ENCODE measurements at regions not wholly inside any gene's neighbourhood (a gene's known extent, or its start where the extent isn't known, plus 50 kb on each side); places are given as distances from the start of the nearest gene placed in this dataset.

DNA sequence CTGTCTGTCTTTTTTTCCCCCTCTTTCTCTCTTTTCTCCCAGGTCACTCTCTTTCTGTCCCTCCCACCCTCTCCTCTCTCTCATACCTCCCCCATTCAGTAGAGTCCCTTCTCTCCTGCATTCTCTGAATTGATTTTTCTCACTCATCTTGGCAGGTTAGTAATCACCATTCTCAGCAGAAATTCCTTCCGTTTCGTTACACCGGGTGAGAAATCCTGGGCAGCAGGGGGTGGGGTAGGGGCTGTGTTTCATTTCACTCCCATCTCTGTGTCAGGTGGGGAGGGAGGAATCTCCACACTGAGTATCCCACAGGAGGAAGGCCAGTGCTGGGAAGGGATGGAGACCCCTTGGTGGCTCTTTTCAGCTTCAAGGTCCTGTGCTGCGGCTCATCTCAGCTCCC is 253.5 kb downstream of the MIAT start:
- Histone ChIP-seq H3K9me3 (ENCODE audit: severe bottlenecking) (no peaks in the 10 kb centered on the region), H3K4me3 (ENCODE audit: low read depth, low read length) (no peak overlapping the region), H3K36me3 (no peaks in the 10 kb centered on the region), H3K27ac (no peak overlapping the region), H3K27me3 (ENCODE audit: insufficient read depth, low read depth, severe bottlenecking) (no peaks in the 10 kb centered on the region)
- TF ChIP-seq, protein P1, sequence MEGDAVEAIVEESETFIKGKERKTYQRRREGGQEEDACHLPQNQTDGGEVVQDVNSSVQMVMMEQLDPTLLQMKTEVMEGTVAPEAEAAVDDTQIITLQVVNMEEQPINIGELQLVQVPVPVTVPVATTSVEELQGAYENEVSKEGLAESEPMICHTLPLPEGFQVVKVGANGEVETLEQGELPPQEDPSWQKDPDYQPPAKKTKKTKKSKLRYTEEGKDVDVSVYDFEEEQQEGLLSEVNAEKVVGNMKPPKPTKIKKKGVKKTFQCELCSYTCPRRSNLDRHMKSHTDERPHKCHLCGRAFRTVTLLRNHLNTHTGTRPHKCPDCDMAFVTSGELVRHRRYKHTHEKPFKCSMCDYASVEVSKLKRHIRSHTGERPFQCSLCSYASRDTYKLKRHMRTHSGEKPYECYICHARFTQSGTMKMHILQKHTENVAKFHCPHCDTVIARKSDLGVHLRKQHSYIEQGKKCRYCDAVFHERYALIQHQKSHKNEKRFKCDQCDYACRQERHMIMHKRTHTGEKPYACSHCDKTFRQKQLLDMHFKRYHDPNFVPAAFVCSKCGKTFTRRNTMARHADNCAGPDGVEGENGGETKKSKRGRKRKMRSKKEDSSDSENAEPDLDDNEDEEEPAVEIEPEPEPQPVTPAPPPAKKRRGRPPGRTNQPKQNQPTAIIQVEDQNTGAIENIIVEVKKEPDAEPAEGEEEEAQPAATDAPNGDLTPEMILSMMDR (IDR thresholded peaks at IDR 0.05; ENCODE audit: low read depth, low read length): no peak
- no peak for DNase-seq

DNA sequence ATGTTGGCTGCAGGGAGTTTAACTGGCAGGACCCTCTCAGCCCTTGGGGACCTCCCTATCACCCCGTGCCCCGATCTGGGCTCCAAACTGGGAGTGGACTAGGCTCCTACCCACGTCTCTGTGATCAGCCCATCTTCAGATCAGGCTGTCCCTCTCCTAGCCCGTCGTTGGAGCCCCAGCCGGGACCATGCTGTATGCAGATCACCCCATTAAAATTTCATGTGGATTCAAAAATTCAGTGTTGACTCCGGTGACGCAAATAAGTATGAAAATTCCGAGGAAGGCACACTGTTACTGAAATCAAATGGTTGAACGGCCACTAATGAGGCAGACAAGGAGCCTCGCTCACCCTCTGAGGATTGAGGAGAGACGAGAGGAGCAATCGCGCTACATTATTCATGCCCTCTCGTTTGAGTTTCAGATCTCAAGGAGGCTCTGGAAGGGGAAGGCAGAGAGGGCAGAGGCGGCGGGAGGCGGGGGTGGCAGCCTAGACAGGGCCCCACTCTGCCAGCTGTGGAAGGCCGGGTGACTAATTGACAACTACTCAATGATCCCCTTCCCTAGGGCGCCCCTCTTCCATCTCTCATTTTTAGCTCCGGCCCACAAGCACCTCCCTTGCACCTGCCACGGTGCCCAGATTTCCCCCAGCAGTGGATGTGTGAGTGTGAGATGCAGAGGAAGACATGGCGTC is 255.4 kb downstream of the MIAT start:
- DNase-seq: no peak
- H3K36me3 ChIP-seq: no peaks in the 10 kb centered on the region
- no peaks in the 10 kb centered on the region for H3K9me3 ChIP-seq (ENCODE audit: severe bottlenecking)
- TF ChIP-seq, protein P1 (IDR thresholded peaks at IDR 0.05; ENCODE audit: low read depth, low read length): no peak
- no peak overlapping the region for H3K4me3 ChIP-seq (ENCODE audit: low read depth, low read length)
- no peak overlapping the region for H3K27ac ChIP-seq
- H3K27me3 ChIP-seq (ENCODE audit: insufficient read depth, low read depth, severe bottlenecking): no peaks in the 10 kb centered on the region

DNA sequence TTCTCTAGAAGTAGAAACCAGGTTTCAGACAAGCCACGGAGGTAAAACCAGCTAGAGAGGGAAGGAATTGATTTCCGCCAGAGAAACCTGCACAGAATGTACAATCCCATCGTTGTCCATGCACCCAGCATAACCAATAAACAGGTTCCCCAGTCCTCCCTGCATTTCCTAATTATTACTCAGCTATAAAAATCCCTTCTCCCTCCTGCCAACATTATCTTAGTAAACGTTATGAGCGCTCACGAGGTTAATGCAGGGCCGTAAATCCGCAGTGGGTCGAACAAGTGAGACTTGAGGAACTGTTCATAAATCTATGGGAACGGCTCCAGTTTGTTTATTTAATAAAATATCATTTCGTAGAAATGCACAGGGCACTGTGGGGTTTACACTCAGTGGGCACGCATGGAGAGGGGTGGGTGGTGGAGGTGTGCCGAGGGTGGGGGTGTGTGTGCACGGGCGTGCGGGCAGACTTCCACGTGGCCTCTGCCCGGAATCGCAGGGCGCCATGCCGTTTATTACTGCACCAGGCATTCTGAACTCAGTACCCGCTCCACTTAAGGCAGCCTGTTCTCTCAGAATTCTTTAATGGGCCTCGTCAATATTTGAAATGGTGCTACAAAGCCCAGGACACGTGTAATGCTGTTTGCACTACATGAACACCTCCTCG is 257.3 kb downstream of the MIAT start:
- Histone ChIP-seq H3K27me3 (ENCODE audit: insufficient read depth, low read depth, severe bottlenecking) (no peaks in the 10 kb centered on the region), H3K4me3 (ENCODE audit: low read depth, low read length) (no peak overlapping the region), H3K27ac (no peak overlapping the region), H3K9me3 (ENCODE audit: severe bottlenecking) (no peaks in the 10 kb centered on the region), H3K36me3 (no peaks in the 10 kb centered on the region)
- TF ChIP-seq, protein P1 (IDR thresholded peaks at IDR 0.05; ENCODE audit: low read depth, low read length): no peak
- no peak for DNase-seq

DNA sequence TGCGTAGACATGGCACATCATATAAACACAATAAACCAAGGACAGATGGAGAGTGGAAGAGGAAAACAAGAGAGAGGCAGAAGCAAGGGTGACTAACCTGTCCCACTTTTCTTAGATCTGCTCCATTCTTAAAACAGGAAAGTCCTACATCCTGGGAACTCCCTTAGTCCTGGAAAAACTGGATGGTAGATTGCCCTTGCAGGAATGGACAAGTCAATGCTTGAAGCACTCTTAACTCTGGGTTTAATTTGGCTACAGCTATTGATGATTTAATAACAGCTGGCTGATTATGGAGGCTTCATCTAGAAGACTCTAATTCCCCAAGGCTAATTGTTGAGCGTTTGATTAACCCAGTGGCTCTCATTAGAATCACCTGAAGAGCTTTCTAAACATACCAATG is 258.8 kb downstream of the MIAT start:
- no peaks in the 10 kb centered on the region for H3K27me3 ChIP-seq (ENCODE audit: insufficient read depth, low read depth, severe bottlenecking)
- TF ChIP-seq, protein P1 (IDR thresholded peaks at IDR 0.05; ENCODE audit: low read depth, low read length): no peak
- no peaks in the 10 kb centered on the region for H3K9me3 ChIP-seq (ENCODE audit: severe bottlenecking)
- no peak overlapping the region for H3K27ac ChIP-seq
- no peaks in the 10 kb centered on the region for H3K36me3 ChIP-seq
- no peak for DNase-seq
- H3K4me3 ChIP-seq (ENCODE audit: low read depth, low read length): no peak overlapping the region

DNA sequence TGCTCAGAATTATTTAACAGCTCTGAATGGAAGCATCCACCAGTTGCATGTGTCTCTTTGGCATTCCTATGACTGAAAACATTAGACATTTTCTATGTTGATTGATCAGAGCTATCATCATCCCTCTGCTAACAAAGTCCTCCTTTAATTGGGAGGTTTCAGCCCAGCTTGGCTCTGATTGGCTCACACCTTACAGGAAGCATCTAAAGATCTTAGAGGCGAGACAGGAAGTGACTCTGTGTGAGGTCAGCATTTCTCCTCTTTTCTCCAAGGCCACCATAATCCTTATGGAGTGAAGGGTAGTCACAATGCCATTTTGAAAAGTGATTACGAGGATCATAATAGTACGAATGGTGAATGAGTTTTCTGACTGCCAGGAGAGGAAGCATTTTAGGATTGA is 260.8 kb downstream of the MIAT start:
- Histone ChIP-seq H3K36me3 (no peaks in the 10 kb centered on the region), H3K27ac (no peak overlapping the region), H3K9me3 (ENCODE audit: severe bottlenecking) (no peaks in the 10 kb centered on the region), H3K4me3 (ENCODE audit: low read depth, low read length) (no peak overlapping the region), H3K27me3 (ENCODE audit: insufficient read depth, low read depth, severe bottlenecking) (no peaks in the 10 kb centered on the region)
- no peak for DNase-seq
- TF ChIP-seq, protein P1 (IDR thresholded peaks at IDR 0.05; ENCODE audit: low read depth, low read length): no peak
